Skeletal muscle satellite cell (primary cell): ENCODE measurements at regions not wholly inside any gene's neighbourhood (a gene's known extent, or its start where the extent isn't known, plus 50 kb on each side); places are given as distances from the start of the nearest gene placed in this dataset.
"Not testable (repeated sequence)": the region's sequence is repeated elsewhere in the genome, so short reads cannot be mapped to it uniquely, and the experiment has no call there.

ENCODE experiments used
- H3K27me3 ChIP-seq: 2 replicates; pipeline ENCODE4 v1.7.0; 2013; ENCODE audit warnings: low read length; ENCODE audit not compliant: control insufficient read depth, insufficient read depth
- H3K36me3 ChIP-seq: 2 replicates; pipeline ENCODE4 v1.7.0; 2013; ENCODE audit warnings: mild to moderate bottlenecking, control low read depth, low read length; ENCODE audit not compliant: insufficient read depth
- H3K4me1 ChIP-seq: 2 replicates; pipeline ENCODE4 v1.7.0; 2013; ENCODE audit warnings: low read length; ENCODE audit not compliant: control insufficient read depth, insufficient read depth
- H3K4me2 ChIP-seq: 2 replicates; pipeline ENCODE4 v1.7.0; 2013; ENCODE audit warnings: mild to moderate bottlenecking, low read length
- H3K4me3 ChIP-seq: 2 replicates; pipeline ENCODE4 v1.7.0; 2013; ENCODE audit warnings: low read length
- H3K9ac ChIP-seq: 2 replicates; pipeline ENCODE4 v1.7.0; 2013; ENCODE audit warnings: mild to moderate bottlenecking, low read depth, low read length, moderate library complexity
- H3K9me3 ChIP-seq: replicated peaks from 2 replicates; pipeline ENCODE4 v1.7.0; 2013; ENCODE audit warnings: mild to moderate bottlenecking, control low read depth, low read length

DNA sequence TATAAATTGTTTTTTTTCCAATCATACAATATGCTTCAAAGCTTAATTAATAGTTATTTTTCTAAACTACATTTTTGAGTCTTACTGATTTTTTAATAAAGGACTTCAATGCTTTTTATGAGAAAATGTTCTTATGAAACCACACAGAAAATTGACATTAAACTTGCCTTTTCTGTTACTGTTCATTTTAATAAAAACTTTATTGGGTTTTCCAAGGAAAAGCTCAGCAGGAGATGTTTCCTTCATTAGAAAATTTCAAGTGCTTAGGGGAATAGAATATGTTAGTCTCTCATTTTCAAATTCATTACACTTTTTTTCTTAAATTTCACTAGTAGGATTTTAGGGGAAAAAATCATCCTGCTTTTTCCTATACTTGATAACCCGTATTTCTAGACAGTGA, 711.4 kb downstream of the DIPK2A start:
- H3K9me3 ChIP-seq: no peaks in the 10 kb centered on the region
- no peak overlapping the region for H3K9ac ChIP-seq
- H3K27me3 ChIP-seq: no peaks in the 10 kb centered on the region
- no peak overlapping the region for H3K4me2 ChIP-seq
- no peak overlapping the region for H3K4me3 ChIP-seq
- no peaks in the 10 kb centered on the region for H3K36me3 ChIP-seq
- H3K4me1 ChIP-seq: no peaks in the 10 kb centered on the region

DNA sequence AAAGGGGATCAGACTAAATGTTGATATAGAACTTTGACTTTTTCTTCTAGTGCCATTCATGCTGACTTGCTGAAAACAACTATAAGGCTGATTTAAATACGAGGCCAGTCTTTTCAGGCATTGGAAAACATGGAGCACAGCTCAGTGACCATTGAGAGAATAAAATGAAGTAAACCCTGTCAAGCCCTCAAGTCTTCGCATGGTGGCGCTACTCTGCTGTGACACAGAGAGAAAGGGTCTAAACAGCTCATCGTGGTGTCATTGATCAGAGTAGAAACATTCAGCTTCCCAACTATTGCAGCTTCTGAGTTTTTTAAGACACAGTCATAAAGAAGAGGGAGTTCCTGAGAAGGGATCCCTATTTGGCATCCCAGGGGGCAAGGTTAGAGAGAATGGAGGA, 716.2 kb downstream of the DIPK2A start:
- H3K4me3 ChIP-seq: no peak overlapping the region
- no peaks in the 10 kb centered on the region for H3K4me1 ChIP-seq
- no peak overlapping the region for H3K4me2 ChIP-seq
- no peaks in the 10 kb centered on the region for H3K9me3 ChIP-seq
- no peak overlapping the region for H3K9ac ChIP-seq
- H3K27me3 ChIP-seq: no peaks in the 10 kb centered on the region
- no peaks in the 10 kb centered on the region for H3K36me3 ChIP-seq

GRCh38 chr3:144692488-144692887, 720.9 kb downstream of the DIPK2A start:
- Histone ChIP-seq H3K27me3 (no peaks in the 10 kb centered on the region), H3K9me3 (no peaks in the 10 kb centered on the region), H3K4me3 (no peak overlapping the region), H3K9ac (no peak overlapping the region), H3K36me3 (no peaks in the 10 kb centered on the region), H3K4me2 (no peak overlapping the region), H3K4me1 (no peaks in the 10 kb centered on the region)

- no peak overlapping the region for H3K9ac ChIP-seq
- H3K4me1 ChIP-seq: no peaks in the 10 kb centered on the region
- H3K9me3 ChIP-seq: no peaks in the 10 kb centered on the region
- H3K36me3 ChIP-seq: no peaks in the 10 kb centered on the region
- no peak overlapping the region for H3K4me3 ChIP-seq
- H3K4me2 ChIP-seq: no peak overlapping the region
- no peaks in the 10 kb centered on the region for H3K27me3 ChIP-seq
Measured at GRCh38 chr3:144708437-144708836, 736.8 kb downstream of the DIPK2A start.

DNA sequence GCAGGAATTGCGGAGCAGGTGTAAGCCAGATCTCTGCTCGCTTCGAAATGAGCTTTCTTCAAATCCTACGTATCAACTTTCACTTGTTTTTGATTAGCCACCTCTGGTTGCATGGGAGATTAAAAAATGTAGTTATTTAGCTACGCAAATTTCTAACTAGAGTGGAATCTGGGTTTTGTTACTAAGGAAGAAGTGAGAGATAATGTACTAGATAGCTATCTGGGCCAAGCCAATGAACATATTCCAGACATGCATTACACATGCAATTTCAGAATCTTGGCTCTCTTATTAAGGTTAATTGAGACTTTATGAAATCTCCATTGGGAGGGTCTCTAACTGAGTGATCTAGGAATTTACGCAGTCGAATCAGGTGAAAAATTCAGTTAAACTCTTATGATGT, 765.7 kb downstream of the DIPK2A start:
- Histone ChIP-seq H3K9ac (no peak overlapping the region), H3K4me2 (no peak overlapping the region), H3K27me3 (no peaks in the 10 kb centered on the region), H3K9me3 (no peaks in the 10 kb centered on the region), H3K4me1 (no peaks in the 10 kb centered on the region), H3K4me3 (no peak overlapping the region), H3K36me3 (no peaks in the 10 kb centered on the region)

DNA sequence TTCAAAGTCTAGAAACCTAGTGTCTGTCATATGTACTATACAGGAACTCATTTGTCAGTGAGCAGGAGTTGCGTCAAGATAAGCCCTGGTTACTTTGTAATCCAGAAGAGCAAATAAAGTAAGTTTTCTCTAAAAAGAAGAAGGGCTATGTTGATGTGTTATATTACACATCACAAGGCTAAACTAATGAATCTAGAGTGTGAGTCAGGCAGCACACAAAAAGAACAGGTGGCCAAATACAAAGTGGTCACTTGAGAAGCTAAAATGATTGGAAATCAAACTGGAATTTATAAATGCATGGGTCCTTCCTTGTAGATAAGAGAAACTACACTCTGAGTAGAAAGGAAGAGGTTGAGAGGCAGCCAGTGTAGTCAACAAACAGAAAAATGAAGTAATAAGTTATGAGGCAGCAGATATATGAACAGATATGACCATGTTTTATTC, 771.6 kb downstream of the DIPK2A start:
- Histone ChIP-seq H3K4me2 (no peak overlapping the region), H3K36me3 (no peaks in the 10 kb centered on the region), H3K9me3 (no peaks in the 10 kb centered on the region), H3K9ac (no peak overlapping the region), H3K4me3 (no peak overlapping the region), H3K27me3 (no peaks in the 10 kb centered on the region), H3K4me1 (no peaks in the 10 kb centered on the region)

GRCh38 chr3:144744473-144744872, 772.9 kb downstream of the DIPK2A start:
- Histone ChIP-seq H3K4me1 (no peaks in the 10 kb centered on the region), H3K4me2 (no peak overlapping the region), H3K36me3 (no peaks in the 10 kb centered on the region), H3K9me3 (no peaks in the 10 kb centered on the region), H3K4me3 (no peak overlapping the region), H3K9ac (no peak overlapping the region), H3K27me3 (no peaks in the 10 kb centered on the region)

GRCh38 chr3:144746631-144747030, 775.0 kb downstream of the DIPK2A start:
- Histone ChIP-seq H3K36me3 (no peaks in the 10 kb centered on the region), H3K4me2 (no peak overlapping the region), H3K27me3 (no peaks in the 10 kb centered on the region), H3K4me1 (no peaks in the 10 kb centered on the region), H3K4me3 (no peak overlapping the region), H3K9ac (no peak overlapping the region), H3K9me3 (no peaks in the 10 kb centered on the region)

DNA sequence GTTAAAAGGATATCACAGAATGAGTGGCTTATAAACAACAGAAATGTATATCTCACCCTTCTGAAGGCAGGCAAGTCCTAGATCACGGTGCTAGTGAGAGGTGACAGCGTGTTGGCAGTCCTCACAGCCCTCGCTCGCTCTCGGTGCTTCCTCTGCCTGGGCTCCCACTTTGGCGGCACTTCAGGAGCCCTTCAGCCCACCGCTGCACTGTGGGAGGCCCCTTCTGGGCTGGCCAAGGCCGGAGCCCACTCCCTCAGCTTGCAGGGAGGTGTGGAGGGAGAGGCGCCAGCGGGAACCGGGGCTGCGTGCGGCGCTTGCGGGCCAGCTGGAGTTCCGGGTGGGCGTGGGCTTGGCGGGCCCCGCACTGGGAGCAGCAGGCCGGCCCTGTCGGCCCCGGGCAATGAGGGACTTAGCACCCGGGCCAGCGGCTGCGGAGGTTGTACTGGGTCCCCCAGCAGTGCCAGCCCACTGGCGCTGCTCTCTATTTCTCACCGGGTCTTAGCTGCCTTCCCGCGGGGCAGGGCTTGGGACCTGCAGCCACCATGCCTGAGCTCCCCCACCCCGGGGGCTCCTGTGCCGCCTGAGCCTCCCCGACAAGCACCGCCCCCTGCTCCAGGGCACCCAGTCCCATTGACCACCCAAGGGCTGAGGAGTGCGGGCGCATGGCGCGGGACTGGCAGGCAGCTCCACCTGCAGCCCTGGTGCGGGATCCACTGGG, 778.1 kb downstream of the DIPK2A start:
- not testable (repeated sequence) for H3K27me3 ChIP-seq, H3K9me3 ChIP-seq, H3K9ac ChIP-seq, H3K36me3 ChIP-seq, H3K4me3 ChIP-seq, H3K4me1 ChIP-seq, H3K4me2 ChIP-seq

DNA sequence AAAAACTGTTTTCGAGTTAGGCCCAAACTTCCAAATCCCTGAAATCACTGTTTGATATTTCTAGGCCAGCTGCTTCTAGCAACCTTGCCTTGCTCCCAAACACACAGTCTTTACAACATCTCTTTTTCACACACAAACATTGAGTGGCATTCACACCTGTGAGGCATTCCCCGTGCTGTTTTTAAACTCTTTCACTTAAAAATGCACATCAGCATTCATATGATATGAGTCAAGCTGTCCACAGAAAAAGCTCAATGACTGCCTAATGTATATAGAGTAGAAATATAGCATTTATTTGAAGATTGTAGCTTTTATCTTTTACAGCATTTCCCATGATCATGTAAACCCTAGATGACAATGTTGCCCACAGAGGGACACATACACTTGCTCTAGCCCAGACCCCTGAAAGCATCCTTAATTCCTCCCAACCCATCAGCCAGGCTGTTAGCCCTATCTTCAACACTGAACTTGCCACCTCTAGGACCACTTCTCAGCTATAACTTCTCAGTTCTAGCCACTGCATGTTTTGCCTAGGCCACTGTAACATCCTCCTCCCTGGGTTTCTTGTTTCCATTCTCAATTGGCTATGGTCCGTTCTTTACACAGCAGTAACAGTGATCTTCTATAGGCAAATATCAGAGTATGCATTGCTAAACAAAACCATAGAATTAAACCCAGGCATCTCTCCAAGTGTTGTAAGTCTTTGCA, 782.6 kb downstream of the DIPK2A start:
- Histone ChIP-seq H3K4me2 (no peak overlapping the region), H3K9me3 (no peaks in the 10 kb centered on the region), H3K4me1 (no peaks in the 10 kb centered on the region), H3K36me3 (no peaks in the 10 kb centered on the region), H3K27me3 (no peaks in the 10 kb centered on the region), H3K4me3 (no peak overlapping the region), H3K9ac (no peak overlapping the region)

DNA sequence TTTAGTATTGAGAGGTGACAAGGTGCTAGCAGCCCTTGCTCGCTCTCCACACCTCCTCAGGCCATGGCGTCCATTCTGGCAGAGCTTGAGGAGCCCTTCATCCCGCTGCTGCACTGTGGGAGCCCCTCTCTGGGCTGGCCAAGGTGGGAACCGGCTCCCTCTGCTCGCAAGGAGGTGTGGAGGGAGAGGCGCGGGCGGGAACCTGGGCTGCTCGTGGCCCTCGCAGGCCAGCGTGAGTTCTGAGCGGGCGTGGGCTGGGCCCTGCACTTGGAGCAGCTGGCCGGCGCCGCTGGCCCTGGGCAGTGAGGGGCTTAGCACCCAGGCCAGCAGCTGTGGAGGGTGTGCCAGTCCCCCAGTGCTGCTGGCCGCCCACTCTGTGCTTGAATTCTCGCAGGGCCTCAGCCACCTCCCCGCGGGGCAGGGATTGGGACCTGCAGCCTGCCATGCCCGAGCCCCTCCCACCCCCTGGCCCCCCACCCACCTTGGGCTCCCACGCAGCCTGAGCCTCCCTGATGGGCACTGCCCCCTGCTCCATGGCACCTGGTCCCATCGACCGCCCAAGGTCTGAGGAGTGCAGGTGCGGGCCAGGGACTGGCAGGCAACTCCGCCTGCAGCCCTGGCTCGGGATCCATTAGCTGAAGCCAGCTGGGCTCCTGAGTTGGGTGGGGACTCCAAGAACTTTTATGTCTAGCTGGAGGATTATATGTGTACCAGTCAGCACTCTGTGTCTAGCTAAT, 785.2 kb downstream of the DIPK2A start:
- Histone ChIP-seq H3K36me3 (no peaks in the 10 kb centered on the region), H3K4me3 (no peak overlapping the region), H3K4me1 (no peaks in the 10 kb centered on the region), H3K4me2 (no peak overlapping the region), H3K9me3 (no peaks in the 10 kb centered on the region), H3K9ac (no peak overlapping the region), H3K27me3 (no peaks in the 10 kb centered on the region)
